NCI-H146 treated with DMSO at 0.1 percent for 48 hours (cell line): ENCODE measurements at regions not wholly inside any gene's neighbourhood (a gene's known extent, or its start where the extent isn't known, plus 50 kb on each side); places are given as distances from the start of the nearest gene placed in this dataset.
"Not testable (repeated sequence)": the region's sequence is repeated elsewhere in the genome, so short reads cannot be mapped to it uniquely, and the experiment has no call there.

Experiments
- DNase-seq: peaks from one replicate; lab custom pipeline; 2025; ENCODE audit not compliant: unreplicated experiment; lab: John Stamatoyannopoulos, UW

DNA sequence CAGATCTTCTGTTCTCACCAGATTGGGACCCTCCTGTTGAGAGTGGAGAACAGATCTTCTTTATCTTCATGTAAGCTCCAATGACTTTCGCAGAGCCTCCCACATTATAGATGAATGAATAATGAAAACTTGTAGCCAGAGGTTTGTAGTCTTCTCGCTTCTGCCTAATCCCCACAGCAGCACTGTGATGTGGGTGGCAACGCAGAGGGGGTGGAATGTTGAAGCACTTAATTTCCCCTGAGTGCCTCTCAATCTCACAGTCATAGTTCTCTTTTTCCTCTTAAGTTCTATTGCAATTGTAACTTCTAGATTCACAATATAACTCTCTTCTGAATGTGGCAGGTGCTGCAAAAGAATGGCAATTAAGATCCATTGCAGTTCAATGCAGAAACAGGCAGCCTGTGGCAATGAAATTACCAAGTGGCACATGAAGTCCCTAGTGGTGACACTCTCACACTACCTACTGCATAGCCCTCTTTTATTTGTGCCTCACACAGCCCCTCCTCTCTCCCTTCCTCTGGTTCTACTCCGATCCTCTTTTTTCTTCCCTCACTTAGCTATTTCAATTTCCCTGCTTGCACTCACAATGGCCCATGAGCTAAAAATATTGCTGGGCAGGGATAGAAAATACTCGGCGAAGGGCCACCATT lies 281.9 kb downstream of the UBE3D start:
- peak; percentile 31 for DNase-seq

DNA sequence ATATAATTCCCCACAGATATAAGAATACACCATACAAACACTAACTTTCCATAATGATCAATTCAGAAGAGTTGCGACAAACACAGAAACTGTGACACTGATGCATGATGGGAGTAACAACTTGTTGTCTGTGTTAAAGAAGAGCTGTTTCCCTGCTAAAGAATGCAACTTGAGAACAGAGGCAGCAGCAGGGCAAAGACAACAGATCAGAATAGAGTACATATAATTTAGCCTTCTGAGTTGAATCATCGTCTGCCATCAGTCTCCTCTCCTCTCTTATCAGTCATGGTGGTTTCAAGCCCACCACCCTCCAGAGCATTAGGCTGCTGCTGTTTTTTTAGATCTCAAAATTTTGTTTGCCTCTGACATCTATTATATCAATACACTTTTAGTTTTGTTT lies 280.4 kb downstream of the UBE3D start:
- no peak for DNase-seq

DNA sequence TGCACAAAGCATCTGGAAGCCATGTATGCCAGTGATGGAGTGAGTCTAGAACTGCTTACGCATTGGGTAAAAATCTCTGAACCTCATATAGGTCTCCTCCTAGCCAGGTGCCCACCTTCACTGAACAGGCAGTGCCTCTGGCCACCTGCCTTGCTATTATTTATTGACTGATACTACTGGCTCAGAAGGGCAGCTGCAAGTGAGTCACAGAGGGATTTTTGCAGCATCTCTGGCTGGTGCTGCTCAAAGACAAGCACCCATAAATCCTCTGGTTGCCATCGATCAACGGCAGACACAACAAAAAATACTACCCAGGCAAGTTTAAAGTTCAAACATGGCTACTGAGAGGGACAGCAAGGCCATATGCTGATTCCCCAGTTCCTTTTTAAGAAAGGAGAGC lies 279.4 kb downstream of the UBE3D start:
- peak; percentile 65 for DNase-seq

DNA sequence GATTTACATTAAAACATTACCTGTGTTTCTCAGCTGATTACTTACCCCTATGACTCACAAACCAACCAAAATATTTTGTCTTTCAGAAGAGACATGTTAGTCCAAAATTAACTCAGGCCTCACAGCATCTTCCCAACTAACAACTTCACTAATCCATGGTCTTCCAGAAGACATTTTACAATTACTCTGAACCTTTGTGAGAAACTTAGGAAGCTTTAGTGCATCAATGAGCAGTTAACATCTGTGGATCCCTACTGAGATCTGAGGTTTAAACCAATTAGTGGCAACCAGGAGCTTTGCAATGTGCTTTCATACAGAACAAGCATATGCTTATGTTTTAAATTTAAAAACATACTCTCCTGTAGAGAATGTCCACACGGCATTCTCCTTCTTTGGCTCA lies 269.7 kb downstream of the UBE3D start:
- no peak for DNase-seq

DNA sequence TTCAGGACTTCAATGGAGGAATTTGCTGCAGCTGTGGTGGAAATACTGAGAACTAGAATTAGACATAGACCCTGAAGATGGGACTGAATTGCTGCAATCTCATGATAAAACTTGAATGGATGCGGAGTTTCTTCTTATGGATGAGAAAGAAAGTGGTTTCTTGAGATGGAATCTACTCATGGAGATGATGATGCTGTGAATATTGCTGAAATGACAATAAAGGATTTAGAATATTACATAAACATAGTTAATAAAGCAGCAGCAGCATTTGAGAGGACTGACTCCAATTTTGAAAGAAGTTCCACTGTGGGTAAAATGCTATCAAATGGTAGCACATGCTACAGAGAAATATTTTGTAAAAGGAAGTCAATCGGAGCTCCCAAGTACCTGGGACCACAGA lies 264.6 kb downstream of the UBE3D start:
- no peak for DNase-seq

DNA sequence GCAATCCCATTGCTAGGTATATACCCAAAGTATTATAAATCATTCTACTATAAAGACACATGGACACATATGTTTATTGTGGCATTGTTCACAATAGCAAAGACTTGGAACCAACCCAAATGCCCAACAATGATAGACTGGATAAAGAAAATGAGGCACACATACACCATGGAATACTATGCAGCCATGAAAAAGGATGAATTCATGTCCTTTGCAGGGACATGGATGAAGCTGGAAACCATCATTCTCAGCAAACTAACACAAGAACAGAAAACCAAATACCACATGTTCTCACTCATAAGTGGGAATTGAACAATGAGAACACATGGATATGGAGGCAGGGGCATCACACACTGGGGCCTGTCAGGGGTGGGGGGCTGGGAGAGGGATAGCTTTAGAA lies 249.4 kb downstream of the UBE3D start:
- not testable (repeated sequence) for DNase-seq

DNA sequence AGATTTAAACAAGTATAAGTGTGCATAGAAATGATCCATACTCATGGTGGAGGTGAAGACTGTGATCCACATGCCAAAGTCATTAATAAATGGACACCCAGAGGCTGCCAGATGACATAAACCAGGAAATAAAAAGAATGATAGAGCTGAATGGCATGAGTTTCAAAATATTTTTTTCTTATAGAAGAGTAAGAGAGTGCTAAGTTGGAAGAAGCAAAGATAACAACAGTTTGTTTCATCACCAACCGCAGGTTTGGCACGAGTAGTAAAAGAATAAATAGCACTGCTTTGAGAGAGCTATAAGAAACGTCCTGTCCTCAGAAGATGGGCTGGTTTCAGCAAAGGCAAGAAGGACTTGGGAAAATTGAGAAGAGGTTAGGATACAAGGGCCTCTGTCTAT lies 246.9 kb downstream of the UBE3D start:
- no peak for DNase-seq

DNA sequence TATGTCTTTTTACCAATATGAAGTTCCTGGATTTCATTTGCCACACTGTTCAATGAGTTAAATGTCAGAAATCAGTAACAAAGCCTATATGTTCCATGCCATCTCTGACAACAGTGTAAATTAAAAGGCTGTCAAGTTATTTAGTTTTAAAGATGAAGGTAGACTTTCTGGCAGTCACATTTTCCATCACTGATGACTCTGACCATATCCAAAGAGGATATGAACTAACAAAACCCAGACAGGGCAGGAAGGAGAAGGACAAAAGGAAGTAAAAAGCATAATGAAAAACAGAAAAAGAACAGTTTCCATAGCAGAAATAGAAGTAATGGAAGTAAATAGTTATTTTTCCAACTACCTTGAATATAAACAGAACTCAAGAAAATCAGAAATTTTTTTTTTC lies 242.3 kb downstream of the UBE3D start:
- DNase-seq = no peak

DNA sequence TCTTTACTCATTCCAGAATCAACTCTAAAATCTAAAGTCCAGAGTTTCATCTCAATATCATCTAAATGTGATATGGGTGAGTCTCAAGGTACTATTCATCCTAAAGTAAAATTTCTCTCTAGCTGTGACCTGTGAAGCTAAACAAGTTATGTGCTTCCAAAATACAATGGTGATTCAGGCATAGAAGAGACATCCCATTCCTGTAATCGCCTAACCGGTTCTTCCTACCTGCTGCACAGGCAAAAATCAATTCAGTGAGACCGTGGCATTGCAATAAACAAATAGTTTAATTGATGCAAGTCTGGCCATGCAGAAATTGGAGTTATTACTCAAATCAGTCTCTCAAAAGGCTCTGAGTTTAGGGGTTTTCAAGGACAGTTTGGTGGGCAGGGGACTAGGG lies 232.8 kb downstream of the UBE3D start:
- no peak for DNase-seq

DNA sequence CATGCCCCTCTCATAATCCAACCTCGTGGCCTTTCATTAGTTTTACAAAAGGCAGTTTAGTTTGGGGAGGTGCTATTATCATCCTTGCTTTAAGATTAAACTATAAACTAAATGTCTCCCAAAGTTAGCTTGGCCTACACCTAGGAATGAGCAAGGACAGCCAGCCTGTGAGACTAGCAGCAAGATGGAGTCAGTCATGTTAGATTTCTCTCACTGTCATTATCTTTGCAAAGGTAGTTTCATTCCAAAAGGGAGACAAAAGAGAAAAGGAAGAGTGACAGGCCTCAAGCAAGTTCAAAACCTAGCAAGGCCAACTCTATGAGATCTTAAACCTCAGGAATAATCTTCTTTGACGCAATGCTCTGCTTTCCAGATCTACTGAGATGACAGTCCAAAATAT lies 232.2 kb downstream of the UBE3D start:
- no peak for DNase-seq

DNA sequence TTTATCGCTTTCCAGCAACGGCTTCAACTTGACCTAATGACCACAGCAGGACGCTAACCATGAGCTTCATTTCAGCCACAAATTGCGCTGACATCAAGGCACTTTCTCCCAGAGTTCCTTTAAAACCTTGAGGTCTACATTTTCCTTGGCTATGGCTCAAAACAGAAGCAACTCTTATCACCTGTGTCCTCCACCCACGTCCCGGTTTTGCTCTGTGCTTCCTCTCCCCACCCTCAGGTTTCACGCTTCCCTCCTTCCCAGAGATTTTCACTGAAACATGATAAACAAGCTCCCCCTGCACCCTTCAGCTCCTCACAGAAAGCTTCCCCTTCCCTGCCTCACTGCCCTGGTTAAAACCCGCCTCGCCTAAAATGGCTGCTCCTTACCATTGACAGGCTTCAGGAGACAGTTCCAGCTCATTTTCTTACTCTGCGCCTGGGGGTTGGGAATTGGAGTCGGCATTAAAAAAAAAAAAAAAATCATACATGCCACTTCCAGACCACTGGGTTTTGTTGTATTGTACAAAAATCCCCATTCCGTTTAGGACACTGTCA lies 229.5 kb downstream of the UBE3D start:
- no peak for DNase-seq

DNA sequence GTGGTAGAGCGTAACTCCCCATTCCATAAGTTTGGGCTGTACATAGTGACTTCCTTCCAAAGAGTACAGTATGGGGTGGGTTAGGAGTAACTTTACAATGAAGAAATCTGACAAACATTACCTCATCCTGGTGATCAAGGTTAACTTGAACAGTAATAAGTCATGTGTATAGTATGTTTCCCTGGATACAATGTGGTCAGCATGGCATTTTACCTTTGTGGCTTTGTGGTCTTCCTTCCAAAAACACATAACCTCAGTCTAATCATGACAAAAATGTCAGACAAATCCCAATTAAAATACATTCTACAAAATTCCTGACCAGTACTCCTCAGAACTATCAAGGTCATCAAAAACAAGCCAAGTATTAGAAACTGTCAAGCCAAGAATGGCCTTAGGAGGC lies 225.1 kb downstream of the UBE3D start:
- no peak for DNase-seq

DNA sequence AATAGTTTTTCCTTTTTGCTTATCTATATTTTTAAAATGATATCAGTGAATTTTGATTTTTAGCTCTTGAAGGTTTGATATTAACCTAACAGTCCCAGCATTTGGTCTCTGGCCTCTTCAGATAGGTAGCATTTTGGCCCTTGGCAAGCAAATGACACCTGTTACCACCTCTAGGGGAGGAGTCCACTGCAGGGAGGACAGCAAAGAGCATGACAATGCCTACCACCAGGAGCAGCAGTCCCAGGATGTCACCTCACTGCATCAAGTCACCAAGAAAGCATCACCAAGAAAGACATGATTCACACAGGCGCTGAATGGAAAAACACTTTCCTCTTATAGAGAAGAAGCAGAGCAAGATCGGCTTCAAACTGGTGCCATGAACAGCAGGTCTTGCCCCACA lies 224.3 kb downstream of the UBE3D start:
- DNase-seq = no peak
